ENCODE measurements at regions not wholly inside any gene's neighbourhood (a gene's known extent, or its start where the extent isn't known, plus 50 kb on each side); places are given as distances from the start of the nearest gene placed in this dataset.
"Not testable (repeated sequence)": the region's sequence is repeated elsewhere in the genome, so short reads cannot be mapped to it uniquely, and the experiment has no call there.

DNA sequence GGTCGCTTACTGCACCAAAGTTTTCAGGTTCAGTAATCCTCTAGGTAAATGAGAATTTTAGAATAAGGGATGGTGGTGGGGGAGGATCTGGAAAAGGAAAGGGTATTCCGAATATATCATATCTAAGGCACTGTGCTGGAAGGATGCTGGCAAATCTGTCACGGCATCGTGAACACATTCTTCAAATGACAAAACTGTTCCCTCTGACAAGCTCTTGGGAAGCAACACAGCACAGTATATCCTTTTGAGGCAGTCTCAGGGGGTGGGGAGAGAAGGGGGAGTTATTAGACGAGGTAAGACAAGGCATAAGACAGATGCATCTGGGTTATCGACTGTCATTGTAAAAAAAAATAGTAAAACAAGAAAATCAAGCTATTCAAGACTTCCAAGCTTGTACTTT lies 289.6 kb upstream of the LRRN1 start:
- intact Hi-C loops (cut with DNase I, micrococcal nuclease), result no loop called here
- ATAC-seq (no peak), DNase-seq (no peak)

DNA sequence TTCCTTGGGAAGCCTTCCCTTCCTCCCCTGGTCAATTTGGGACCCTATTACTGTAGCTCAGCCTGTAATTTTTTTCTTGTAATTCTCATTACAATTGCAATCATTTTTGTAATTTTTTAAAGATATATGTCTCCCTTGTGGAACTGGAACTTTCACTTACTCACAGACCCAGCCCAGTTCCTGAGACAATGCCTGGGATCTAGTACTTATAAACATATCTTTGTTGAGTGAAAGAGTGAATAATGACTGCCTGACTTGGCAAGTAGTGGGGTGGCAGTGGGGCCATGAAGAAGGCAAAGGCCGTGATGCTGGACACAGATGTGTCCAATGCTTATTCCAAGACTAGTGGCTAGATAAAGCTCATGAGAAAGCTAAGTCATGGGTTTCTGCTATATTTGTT lies 294.5 kb upstream of the LRRN1 start:
- intact Hi-C loops (cut with DNase I, micrococcal nuclease), result no loop called here
- DNase-seq (no peak), ATAC-seq (no peak)

DNA sequence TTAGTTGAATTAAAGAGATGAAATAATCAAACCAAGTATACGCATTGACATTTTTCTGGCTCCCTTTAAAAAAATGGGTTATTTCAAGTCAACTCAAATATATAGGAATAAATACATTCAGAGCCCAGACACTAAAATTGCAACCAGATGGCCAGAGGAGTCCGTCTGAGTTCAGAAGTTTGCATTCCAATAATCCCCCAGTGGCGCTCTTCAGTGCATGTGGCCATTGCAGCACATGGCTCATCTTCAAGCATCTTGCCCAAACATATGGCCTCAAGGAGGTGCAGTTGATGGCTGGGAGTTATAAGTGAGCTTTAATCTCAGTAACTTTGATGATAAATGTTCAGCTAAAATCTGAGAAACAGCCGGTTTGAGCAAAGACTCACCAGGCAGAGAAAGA lies 295.8 kb upstream of the LRRN1 start:
- no peak for DNase-seq
- ATAC-seq, result no peak
- intact Hi-C loops (cut with DNase I, micrococcal nuclease), result no loop called here

DNA sequence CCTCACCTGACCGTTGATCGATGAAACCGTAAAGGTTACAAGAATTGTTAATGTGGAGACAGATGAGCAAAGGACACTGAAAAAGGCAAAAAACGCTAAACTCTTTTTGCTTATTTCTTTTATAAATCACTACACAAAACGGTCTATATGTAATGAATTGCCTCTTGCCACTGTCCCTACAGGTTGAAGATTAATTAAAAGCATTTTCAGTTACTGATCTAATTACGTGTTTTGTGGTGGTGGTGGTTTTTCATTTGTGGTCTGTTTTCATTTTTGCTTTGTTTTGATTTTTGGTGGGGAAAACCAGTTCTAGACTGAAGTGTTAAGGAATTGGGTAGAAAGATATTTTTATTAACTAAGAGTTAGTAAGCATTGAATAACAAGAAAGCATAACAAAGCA lies 299.2 kb upstream of the LRRN1 start:
- DNase-seq (no peak), ATAC-seq (no peak)
- intact Hi-C loops (cut with DNase I, micrococcal nuclease), result no loop called here

DNA sequence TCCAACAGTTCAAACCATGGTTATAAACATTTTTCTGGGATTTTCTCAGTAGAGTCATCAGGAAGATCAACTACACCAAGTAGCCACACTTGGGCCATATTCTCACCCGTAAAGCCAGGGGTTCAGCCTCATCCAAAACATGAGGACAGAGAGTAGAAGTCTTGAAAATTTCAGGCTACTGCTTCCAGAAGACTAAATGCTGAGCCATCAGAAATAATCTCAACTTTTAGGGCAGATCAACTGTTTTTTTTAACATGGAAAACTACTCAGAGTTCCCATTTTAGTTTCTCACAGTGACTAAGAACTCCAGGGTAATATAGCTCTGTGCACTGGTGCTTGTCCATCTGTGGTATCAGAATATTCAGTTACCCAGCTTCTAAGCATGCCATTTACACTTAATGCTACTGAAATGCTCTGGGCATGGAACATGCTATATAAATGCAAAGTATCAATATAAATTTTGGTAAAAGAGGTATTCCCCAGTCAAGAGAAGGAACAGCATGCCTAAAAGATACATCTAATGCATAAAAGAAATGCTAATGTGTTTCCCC lies 300.1 kb upstream of the LRRN1 start:
- DNase-seq (no peak), ATAC-seq (no peak)
- intact Hi-C loops (cut with DNase I, micrococcal nuclease), result no loop called here

DNA sequence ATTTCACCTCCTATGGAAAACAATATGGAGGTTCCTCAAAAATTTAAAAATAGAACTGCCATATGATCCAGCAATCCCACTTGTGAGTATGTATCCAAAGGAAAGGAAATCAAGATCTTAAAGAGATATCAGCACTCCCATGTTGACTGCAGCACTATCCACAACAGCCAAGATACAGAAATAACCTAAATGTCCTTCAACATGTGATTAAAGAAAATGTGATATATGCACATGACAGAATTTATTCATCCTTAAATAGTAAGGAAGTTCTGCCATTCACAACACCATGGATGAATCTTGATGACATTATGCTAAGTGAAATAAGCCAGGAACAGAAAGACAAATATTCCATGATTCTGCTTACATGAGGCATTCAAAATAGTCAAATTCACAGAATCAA lies 303.6 kb upstream of the LRRN1 start:
- intact Hi-C loops (cut with DNase I, micrococcal nuclease), result no loop called here
- no peak for DNase-seq
- ATAC-seq, result no peak

DNA sequence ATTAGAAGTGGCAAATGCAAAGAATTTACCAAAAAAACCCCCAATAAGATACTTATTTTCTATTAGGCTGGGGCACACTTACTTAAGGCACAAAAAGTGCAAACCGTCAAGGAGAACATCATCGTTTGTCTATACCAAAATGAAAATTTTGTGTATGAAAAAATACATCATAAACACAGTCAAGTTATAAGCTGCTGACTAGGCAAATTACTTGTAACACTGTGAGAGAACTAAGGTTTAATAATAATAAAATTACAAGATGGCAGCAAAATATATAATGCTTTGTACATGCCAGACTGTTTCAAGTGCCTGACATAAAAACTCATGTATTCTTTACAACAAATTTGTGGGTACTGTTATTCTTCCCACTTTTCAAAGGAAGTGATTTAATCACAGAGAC lies 297.2 kb upstream of the CRBN start:
- ATAC-seq (no peak), DNase-seq (no peak)
- intact Hi-C loops (cut with DNase I, micrococcal nuclease), result loop anchor here in 1 of 2 donors (2.0 kb wide), 1 partner anchor 68 kb away; no protein-coding TSS in a partner anchor

DNA sequence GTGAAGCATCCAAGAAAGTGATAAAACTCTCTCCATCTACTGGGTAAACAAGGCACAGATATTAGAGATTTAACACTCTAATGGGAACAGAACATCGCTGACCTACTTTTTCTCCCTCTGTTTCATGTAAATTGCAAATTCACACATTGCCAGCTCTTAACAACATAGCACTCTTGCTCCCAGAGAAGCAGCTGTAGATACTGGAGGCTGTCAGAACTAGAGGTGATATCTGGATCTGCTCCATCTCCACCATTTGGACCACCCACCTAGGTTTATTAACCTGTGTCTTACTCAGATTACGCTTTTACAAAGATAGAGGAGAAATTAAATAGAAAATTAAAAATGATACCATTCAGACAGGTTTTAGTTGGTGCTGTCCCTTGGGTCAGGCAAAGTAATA lies 289.1 kb upstream of the CRBN start:
- intact Hi-C loops (cut with DNase I, micrococcal nuclease), result no loop called here
- no peak for DNase-seq
- ATAC-seq, result no peak

DNA sequence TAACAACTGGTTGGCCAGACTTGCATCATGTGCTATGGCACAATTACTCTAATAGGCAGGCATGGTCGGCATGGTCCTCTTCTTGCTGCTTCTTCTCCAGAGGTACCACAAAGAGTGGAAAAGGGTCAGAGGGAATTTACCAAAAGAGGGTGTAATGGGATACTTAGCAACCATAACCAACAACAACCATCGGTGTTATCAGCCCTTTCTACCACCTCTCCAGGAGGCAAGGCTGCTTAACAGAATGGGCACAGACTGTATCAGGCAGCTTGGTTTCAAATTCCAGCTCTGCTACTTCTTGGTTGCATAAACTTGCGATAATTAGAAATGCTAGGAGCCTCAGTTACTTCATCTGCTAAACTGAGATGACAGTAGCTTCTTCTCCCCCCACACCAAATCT lies 284.6 kb upstream of the CRBN start:
- intact Hi-C loops (cut with DNase I, micrococcal nuclease), result no loop called here
- ATAC-seq, result no peak
- DNase-seq, result no peak

DNA sequence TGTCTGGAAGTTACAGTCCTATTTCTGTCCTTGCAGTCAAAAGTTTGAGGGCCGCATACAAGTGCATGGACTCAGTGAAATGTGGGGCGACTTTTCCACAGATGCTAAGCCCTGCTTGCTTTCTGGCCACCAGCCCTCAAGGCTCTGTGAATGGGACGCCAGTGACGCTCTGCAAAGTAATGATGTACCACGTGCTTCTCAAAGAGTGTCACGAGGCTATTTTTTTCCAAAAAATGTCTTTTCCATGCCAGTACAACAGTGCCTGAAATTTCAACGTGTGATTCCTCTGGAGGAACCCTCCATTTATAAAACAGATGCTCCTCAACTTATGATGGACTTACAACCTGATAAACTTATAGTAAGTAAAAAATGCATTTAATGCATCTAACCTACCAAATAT lies 281.8 kb upstream of the CRBN start:
- intact Hi-C loops (cut with DNase I, micrococcal nuclease), result no loop called here
- ATAC-seq (no peak), DNase-seq (no peak)

DNA sequence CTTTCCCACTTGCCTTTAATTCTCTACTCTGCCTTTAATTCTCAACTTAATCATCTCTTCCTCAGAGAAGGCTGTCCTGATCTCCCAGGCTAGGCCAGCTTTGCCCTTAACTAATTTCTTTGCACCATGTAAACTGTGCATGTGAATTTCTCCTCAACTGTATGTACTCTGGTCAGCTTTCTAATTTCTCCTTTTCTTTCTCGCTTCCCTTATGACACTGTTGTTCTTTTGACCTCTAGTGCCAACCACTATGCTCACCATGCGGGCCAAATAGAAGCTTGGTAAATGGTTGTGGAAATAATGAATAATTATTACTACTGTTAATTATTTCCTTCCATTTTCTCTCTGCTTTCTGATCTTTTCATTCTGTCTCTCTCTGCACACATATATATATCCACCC lies 269.0 kb upstream of the CRBN start:
- ATAC-seq (no peak), DNase-seq (no peak)
- intact Hi-C loops (cut with DNase I, micrococcal nuclease), result no loop called here

DNA sequence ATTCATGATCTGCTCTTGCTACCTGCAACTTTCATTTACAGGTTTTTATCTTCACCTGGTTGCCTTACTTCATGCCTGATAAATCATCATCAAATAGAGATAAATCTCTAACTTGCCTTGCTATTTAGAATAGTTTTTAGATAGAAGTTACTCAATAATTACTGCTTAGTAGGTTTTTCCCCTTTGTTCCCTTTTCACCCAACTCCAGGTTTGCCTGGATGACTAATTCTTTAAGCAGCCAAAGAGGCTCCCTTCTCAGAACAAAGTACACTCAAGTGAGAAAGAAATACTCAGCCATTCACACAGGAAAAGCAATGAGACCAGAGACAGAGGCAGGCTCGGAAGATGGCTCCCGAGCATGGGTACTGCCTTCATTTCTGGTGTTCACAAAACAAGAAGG lies 268.1 kb upstream of the CRBN start:
- intact Hi-C loops (cut with DNase I, micrococcal nuclease), result no loop called here
- ATAC-seq, result no peak

DNA sequence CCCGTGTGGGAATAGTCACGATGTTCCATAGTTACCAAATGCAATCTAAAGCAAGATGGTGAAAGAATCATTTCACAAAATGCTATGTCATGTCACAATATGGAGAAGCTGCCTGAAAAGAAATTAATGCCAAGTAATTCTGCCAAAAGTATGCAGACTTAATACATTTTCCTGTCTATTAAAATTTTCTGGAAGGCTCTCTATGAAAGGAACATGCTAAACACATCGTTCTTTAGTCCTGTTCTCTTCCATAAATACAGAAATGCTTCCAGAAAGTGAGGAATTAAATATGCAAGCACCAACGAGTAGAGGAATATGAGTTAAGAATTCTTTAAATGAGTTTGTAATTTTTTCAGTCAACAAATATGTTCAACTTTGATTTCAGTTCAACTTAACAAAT lies 266.8 kb upstream of the CRBN start:
- intact Hi-C loops (cut with DNase I, micrococcal nuclease), result no loop called here
- no peak for ATAC-seq
- DNase-seq, result no peak

More for the DNA sequence above, 268.1 kb upstream of the CRBN start:
- no peak for DNase-seq

DNA sequence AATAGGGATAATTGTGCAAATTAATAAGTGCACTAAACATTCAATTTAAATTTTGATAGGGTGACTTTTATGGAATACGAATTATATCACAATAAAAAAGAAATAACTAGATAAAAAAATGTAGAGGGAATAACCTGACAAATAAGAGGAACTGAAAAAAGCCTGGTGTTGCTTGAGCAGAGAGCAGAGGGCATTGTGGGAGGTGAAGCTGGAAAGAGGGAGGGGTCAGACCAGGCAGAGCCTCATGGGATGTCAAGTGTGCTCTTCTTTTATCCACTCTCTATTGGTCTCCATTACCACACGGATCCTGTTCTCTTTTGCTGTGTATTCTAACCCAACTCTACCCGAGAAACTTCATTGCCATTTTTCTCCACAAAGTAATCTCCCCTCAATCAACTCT lies 264.0 kb upstream of the CRBN start:
- DNase-seq (no peak), ATAC-seq (no peak)
- intact Hi-C loops (cut with DNase I, micrococcal nuclease), result no loop called here

DNA sequence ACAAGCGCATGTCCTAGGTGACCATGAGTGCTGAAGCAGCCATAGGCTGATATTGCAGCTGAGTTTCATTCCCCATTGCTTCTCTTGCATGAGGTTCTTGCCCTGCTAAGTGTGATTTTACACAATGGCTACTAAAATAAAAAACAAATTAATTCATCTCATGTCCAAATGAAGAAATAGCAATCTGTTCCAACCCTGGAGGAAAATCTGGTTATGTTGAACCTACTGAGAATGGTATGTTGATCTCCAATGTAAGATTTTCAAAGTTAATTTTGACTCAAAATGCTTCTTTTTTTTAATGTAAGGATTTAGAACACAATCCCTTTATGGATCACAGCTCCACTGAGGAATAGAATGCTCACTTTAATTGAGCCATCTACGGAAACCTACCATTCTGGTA lies 254.2 kb upstream of the CRBN start:
- ATAC-seq (no peak), DNase-seq (no peak)
- intact Hi-C loops (cut with DNase I, micrococcal nuclease), result no loop called here

DNA sequence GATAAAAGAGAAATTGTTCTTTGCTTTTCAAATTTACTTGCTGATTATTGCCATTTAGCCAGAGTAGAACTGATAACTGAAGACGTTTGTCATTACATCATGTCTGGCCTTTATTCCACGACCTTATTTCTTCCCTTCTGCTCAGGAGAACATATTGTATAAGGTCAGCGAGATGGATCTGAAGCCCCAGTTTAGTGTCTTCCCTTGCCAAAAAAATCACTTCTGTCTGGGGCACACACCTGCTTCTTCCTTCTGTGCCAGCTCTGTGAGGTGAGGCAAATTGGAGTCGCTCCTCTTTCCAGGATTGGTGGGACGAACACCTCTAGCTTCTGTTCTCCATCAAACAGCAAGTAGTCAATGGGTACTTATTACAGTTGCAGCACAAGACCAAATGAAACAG lies 250.3 kb upstream of the CRBN start:
- ATAC-seq, result no peak
- DNase-seq, result no peak
- intact Hi-C loops (cut with DNase I, micrococcal nuclease), result no loop called here

DNA sequence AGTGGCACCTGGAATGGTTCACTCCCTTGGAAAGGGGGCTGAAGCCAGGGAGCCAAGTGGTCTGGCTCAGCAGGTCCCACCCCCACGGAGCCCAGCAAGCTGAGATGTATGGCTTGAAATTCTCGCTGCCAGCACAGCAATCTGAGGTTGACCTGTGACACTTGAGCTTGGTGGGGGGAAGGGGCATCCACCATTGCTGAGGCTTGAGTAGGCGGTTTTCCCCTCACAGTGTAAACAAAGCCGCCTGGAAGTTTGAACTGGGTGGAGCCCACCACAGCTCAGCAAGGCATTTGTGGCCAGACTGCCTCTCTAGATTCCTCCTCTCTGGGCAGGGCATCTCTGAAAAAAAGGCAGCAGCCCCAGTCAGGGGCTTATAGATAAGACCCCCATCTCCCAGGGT lies 228.2 kb upstream of the CRBN start:
- DNase-seq; intact Hi-C loops (cut with DNase I, micrococcal nuclease); ATAC-seq: not testable (repeated sequence)

DNA sequence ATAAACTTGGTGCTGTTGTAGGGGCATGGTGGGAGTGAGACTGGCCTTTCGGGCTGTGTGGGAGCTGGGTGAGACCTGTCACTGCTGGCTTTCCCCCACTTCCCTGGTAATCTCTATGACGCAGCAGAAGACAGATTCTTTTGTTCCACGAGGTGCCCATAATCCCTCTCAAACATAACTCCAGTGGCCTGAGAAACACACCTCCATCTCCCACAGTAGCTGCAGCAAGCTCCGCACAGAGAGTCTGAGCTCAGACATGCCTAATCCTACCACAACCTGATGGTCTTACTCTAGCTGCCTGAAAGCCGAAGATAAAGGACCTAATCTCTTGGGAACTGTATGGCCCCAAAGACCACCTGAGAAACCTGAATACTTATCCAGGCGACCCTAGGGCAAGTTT lies 225.6 kb upstream of the CRBN start:
- ATAC-seq (no peak), DNase-seq (no peak)
- intact Hi-C loops (cut with DNase I, micrococcal nuclease), result no loop called here

DNA sequence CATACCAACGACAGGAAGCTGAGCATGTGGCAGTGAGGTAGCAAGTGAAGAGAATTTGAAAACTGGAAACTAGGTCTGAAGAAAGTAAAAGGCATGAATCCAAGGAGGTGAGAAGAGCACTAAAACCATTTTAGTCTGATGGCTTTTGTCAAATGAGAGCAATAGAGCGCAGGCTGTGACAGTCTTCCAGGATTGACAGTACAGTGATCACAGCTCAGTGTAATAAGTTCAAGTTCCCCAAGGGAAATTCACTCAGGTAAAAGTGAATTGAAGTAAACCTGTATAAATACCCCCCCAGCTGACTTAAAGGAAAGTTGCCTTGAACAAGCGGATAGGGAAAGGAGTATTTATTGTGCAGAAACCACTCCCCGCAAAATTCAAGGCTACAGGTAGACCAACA lies 224.2 kb upstream of the CRBN start:
- intact Hi-C loops (cut with DNase I, micrococcal nuclease), result no loop called here
- DNase-seq, result no peak
- no peak for ATAC-seq

DNA sequence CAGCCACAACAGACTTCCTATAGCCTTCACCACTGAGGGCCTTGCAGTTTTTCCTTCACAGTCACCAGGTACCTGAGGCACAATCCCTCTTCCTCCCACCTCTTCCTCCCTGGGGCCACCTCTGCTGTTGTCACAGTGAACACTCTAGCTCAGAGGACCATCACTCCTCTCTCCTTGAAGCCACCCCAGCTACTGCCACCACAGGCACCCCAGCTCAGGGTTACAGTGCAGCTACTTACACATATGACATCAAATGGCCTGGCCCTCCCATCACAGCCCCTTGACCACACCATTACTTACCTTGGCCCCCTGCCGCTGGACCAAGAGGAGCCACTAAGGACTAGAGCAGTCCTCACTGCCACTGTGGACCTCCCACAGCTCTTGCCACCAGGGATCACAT lies 213.5 kb upstream of the CRBN start:
- intact Hi-C loops (cut with DNase I, micrococcal nuclease), result no loop called here
- DNase-seq, result no peak
- ATAC-seq, result no peak

DNA sequence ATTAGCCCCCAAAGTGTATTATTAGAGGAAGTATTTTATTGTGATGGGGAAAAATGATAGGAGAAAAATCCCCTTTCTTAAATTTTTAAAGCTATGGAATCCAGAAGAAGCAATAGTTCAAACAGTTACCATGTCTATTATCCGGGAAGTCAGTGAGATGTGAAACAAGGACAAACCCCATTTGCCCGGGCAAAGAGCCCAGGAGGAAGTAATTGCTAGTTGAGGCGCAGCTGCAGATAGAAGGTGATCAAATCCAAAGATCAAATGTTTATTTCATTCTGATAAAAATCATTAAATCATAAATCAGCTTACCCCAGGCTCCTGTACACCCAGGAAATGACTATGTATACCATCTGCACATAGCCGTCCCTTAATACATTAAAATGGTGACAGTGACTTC lies 204.0 kb upstream of the CRBN start:
- intact Hi-C loops (cut with DNase I, micrococcal nuclease), result no loop called here
- peak in 1 of 2 donors; percentile 8 for DNase-seq
- ATAC-seq, result no peak

DNA sequence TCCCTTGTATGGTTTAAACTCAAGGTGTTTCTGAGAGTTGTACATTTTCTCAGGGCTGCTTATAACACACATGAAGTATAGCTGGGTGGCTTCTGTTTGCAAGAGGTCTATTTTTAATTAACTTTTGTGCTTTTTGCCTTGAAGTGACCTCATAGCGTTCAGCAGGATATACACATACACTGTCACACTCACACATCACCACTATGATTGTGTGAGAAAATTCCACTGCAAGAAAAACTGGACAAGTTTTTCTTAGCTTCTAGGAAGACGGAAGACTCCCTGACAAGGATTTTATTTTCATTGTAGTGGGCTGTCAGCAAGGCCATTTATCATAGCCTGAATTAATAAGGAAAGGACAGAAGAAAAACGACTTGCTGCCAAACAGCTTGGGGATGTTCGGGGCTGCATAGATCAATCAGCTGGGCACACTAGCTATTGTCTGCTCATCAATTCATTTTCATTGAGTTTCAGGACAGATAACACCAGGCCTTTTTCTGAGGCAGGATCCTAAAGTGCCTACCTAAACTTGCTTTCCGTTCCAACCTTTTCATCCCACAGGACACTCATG lies 192.8 kb upstream of the CRBN start:
- intact Hi-C loops (cut with DNase I, micrococcal nuclease), result no loop called here
- DNase-seq (no peak), ATAC-seq (no peak)

Data from left colon (tissue), 2 donors.